Smooth muscle cell of the brain vasculature (primary cell): ENCODE measurements at regions not wholly inside any gene's neighbourhood (a gene's known extent, or its start where the extent isn't known, plus 50 kb on each side); places are given as distances from the start of the nearest gene placed in this dataset.

Experiments used
- DNase-seq: peaks from one replicate; pipeline ENCODE4 v3.0.0-alpha.2; 2012; ENCODE audit warnings: low read depth, low spot score

- no peak for DNase-seq
Observed at GRCh38 chr5:109945097-109945678, 255.5 kb downstream of the MAN2A1 start.

GRCh38 chr5:109945723-109946480 lies 256.2 kb downstream of the MAN2A1 start:
- DNase-seq: no peak

- no peak for DNase-seq
Observed at GRCh38 chr5:109946610-109947009, 256.9 kb downstream of the MAN2A1 start.

- DNase-seq: no peak
Observed at GRCh38 chr5:109947667-109948066, 257.9 kb downstream of the MAN2A1 start.

- DNase-seq: no peak
Observed at GRCh38 chr5:109950634-109951033, 260.9 kb downstream of the MAN2A1 start.

GRCh38 chr5:109951348-109951747 lies 261.6 kb downstream of the MAN2A1 start:
- no peak for DNase-seq

GRCh38 chr5:109951758-109952157 lies 262.0 kb downstream of the MAN2A1 start:
- DNase-seq: no peak

GRCh38 chr5:109953761-109954160 lies 264.0 kb downstream of the MAN2A1 start:
- no peak for DNase-seq

GRCh38 chr5:109956884-109957283 lies 267.2 kb downstream of the MAN2A1 start:
- DNase-seq: no peak

- no peak for DNase-seq
Observed at GRCh38 chr5:109958082-109958481, 268.4 kb downstream of the MAN2A1 start.

GRCh38 chr5:109959652-109960051 lies 269.9 kb downstream of the MAN2A1 start:
- no peak for DNase-seq

- DNase-seq: no peak
Observed at GRCh38 chr5:109961751-109962150, 272.0 kb downstream of the MAN2A1 start.

- no peak for DNase-seq
Observed at GRCh38 chr5:109962882-109963603, 273.3 kb downstream of the MAN2A1 start.

GRCh38 chr5:109964136-109964535 lies 274.4 kb downstream of the MAN2A1 start:
- no peak for DNase-seq

- DNase-seq: no peak
Observed at GRCh38 chr5:109965634-109966033, 275.9 kb downstream of the MAN2A1 start.

- no peak for DNase-seq
Observed at GRCh38 chr5:109971968-109972367, 282.2 kb downstream of the MAN2A1 start.

GRCh38 chr5:109981979-109982378 lies 292.3 kb downstream of the MAN2A1 start:
- DNase-seq: no peak

GRCh38 chr5:109982966-109983534 lies 293.3 kb downstream of the MAN2A1 start:
- DNase-seq: no peak

- no peak for DNase-seq
Observed at GRCh38 chr5:109986726-109987125, 297.0 kb downstream of the MAN2A1 start.

GRCh38 chr5:109987355-109987754 lies 297.6 kb downstream of the MAN2A1 start:
- peak; percentile 26 for DNase-seq

- no peak for DNase-seq
Observed at GRCh38 chr5:109987970-109988369, 298.2 kb downstream of the MAN2A1 start.

- DNase-seq: no peak
Observed at GRCh38 chr5:109989161-109989560, 299.4 kb downstream of the MAN2A1 start.
